Psoas muscle (tissue), 7 donors: ENCODE measurements at regions not wholly inside any gene's neighbourhood (a gene's known extent, or its start where the extent isn't known, plus 50 kb on each side); places are given as distances from the start of the nearest gene placed in this dataset.
"Not testable (repeated sequence)": the region's sequence is repeated elsewhere in the genome, so short reads cannot be mapped to it uniquely, and the experiment has no call there.

Source experiments
- ATAC-seq, 4 donors: fragments of 200-7000 bp; cut with Tn5 transposase; one replicate each; pipeline ENCODE4 v1.9.1; 2020; ENCODE audit warnings: moderate library complexity in 3 of 4, mild to moderate bottlenecking in 2 of 4
- DNase-seq, 2 donors: peaks; one replicate each; pipeline ENCODE4 v3.0.0-alpha.2; 2020
- H3K27ac ChIP-seq: fragments of 200-600 bp; one replicate; pipeline ENCODE4 v1.8.0; 2022
- H3K27me3 ChIP-seq, 3 donors: fragments of 200-600 bp in 1 of 3; one replicate each; pipeline versions ENCODE4 v1.6.1 to v1.8.0; 2013 to 2022; ENCODE audit warnings: low read length in 2 of 3, mild to moderate bottlenecking in 2 of 3, moderate library complexity in 1 of 3; ENCODE audit not compliant: insufficient read depth in 3 of 3
- H3K36me3 ChIP-seq, 2 donors: fragments of 200-600 bp in 1 of 2; one replicate each; pipeline versions ENCODE4 v1.6.1 to v1.8.0; 2013 to 2022; ENCODE audit warnings: low read depth in 1 of 2, mild to moderate bottlenecking in 1 of 2, moderate library complexity in 1 of 2; ENCODE audit not compliant: insufficient read depth in 1 of 2
- H3K4me1 ChIP-seq: fragments of 200-600 bp; one replicate; pipeline ENCODE4 v1.8.0; 2022
- H3K4me3 ChIP-seq: fragments of 200-600 bp; one replicate; pipeline ENCODE4 v1.8.0; 2022; ENCODE audit warnings: mild to moderate bottlenecking
- H3K9me3 ChIP-seq: fragments of 200-600 bp; one replicate; pipeline ENCODE4 v1.8.0; 2022
- WGBS, 3 donors: extraction: QIAGEN DNeasy Blood & Tissue Kit; methylation state at CpG; one replicate each; pipeline versions ENCODE4 v1.1.6 to v1.1.7; 2013; 5-methylcytosine and 5-hydroxymethylcytosine counted together
- intact Hi-C, 2 donors: fragments of 100-400 bp; cut with DNase I; formaldehyde crosslinking; loops; one replicate each; pipeline versions ENCODE4 v1.11.0 to v1.14.2; 2022
- TF ChIP-seq, protein P1 (sequence below): fragments of 200-600 bp; IDR thresholded peaks from one replicate; pipeline ENCODE4 v1.8.0; 2022; ENCODE audit warnings: antibody characterized with exemption
- donor health status: healthy with polysubstance abuse.
- donor health status: DM: no; HTN: no; CAD: no; lungs with moderate emphysema.
- donor health status: Bipolar disorder and iron deficiency.
- donor health status: healthy.
- donor health status: DM: yes; HTN: yes; CAD: no.
- donor health status: DM: no; HTN: no; CAD: no.
- donor health status: DM: yes; HTN: yes; CAD: no.

DNA sequence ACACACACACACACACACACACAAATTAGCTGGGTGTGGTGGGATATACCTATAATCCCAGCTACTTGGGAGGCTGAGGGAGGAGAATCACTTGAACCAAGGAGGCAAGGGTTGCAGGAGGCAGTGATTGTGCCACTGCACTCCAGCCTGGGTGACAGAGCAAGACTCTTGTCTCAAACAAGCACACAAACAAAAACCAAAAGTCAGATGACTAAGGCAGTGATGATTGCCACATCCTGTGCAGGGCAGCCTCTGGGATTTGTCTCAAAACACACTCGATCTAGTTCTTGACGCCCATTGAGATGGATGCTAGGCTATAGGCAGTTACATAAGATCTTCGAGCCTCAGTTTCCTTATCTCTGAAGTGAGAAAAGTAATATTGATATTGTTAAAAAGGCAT is 183.1 kb upstream of the NOTCH2NLA start:
- H3K36me3 ChIP-seq, H3K27me3 ChIP-seq, intact Hi-C loops, ATAC-seq, H3K4me1 ChIP-seq, DNase-seq, H3K4me3 ChIP-seq, H3K9me3 ChIP-seq, H3K27ac ChIP-seq: not testable (repeated sequence)
- 33 to 40% (median 33%) methylated on average over 1 of the region's 3 CpGs for WGBS, 3 donors

GRCh38 chr1:146409817-146410441 is 181.1 kb upstream of the NOTCH2NLA start:
- peak overlapping the region; percentile 75 for H3K27ac ChIP-seq

GRCh38 chr1:146409116-146409801 is 180.4 kb upstream of the NOTCH2NLA start:
- peak; percentile 94 to 99 (median 97) for ATAC-seq
- H3K36me3 ChIP-seq, H3K4me1 ChIP-seq, intact Hi-C loops, H3K27ac ChIP-seq, H3K9me3 ChIP-seq, H3K27me3 ChIP-seq: not testable (repeated sequence)
- DNase-seq = peak in 1 of 2 donors; percentile 69
- peak overlapping the region; percentile 48 for H3K4me3 ChIP-seq
- 13 to 18% (median 14%) methylated on average over 5 to 15 of the region's 24 CpGs for WGBS, 3 donors

More at GRCh38 chr1:146409817-146410441, 181.1 kb upstream of the NOTCH2NLA start:
- WGBS, 3 donors = 17 to 30% (median 30%) methylated on average over 18 to 26 of the region's 26 CpGs
- H3K4me1 ChIP-seq, DNase-seq, intact Hi-C loops, H3K9me3 ChIP-seq, H3K36me3 ChIP-seq, H3K27me3 ChIP-seq: not testable (repeated sequence)
- peak; percentile 97 to 99 (median 98) for ATAC-seq
- H3K4me3 ChIP-seq = peak overlapping the region; percentile 48

DNA sequence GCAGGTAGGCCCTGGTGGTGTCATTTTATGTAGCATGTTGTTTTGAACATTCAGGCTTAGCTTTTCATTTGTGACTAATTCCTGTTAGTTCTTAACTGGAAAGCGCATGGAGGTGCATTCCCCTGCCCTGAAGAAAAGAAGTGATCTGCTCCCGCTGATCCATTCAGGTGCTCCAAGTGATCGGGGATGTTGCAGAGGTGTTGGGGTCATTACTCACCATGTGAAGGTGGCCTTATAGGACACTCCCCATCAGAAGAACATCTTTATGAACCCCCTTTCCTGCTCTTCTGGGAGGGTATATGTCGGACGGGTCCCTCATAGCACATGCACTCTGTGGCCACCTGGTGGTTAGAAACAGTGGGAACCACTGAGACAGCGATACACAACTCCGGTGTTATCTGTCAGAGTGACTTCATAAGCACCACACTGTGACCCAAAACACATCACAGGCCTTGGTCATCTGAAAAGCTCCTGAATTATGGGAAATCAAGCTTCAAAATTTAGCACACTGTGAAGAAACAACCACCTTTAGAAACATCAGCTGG is 172.5 kb upstream of the NOTCH2NLA start:
- H3K4me3 ChIP-seq, H3K27ac ChIP-seq, H3K27me3 ChIP-seq, H3K9me3 ChIP-seq, H3K36me3 ChIP-seq, H3K4me1 ChIP-seq, DNase-seq, intact Hi-C loops: not testable (repeated sequence)
- 30 to 40% (median 35%) methylated on average over 5 to 7 of the region's 7 CpGs for WGBS, 3 donors
- ATAC-seq = peak; percentile 62 to 87 (median 80)
- TF ChIP-seq, protein P1, sequence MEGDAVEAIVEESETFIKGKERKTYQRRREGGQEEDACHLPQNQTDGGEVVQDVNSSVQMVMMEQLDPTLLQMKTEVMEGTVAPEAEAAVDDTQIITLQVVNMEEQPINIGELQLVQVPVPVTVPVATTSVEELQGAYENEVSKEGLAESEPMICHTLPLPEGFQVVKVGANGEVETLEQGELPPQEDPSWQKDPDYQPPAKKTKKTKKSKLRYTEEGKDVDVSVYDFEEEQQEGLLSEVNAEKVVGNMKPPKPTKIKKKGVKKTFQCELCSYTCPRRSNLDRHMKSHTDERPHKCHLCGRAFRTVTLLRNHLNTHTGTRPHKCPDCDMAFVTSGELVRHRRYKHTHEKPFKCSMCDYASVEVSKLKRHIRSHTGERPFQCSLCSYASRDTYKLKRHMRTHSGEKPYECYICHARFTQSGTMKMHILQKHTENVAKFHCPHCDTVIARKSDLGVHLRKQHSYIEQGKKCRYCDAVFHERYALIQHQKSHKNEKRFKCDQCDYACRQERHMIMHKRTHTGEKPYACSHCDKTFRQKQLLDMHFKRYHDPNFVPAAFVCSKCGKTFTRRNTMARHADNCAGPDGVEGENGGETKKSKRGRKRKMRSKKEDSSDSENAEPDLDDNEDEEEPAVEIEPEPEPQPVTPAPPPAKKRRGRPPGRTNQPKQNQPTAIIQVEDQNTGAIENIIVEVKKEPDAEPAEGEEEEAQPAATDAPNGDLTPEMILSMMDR = peak; percentile 51

- ATAC-seq, H3K27ac ChIP-seq, H3K4me1 ChIP-seq, intact Hi-C loops, H3K36me3 ChIP-seq, DNase-seq, H3K9me3 ChIP-seq, H3K27me3 ChIP-seq, H3K4me3 ChIP-seq: not testable (repeated sequence)
- 76 to 80% (median 79%) methylated on average over 8 of the region's 8 CpGs for WGBS, 3 donors
Measured at GRCh38 chr1:146400173-146401121, 171.6 kb upstream of the NOTCH2NLA start.

DNA sequence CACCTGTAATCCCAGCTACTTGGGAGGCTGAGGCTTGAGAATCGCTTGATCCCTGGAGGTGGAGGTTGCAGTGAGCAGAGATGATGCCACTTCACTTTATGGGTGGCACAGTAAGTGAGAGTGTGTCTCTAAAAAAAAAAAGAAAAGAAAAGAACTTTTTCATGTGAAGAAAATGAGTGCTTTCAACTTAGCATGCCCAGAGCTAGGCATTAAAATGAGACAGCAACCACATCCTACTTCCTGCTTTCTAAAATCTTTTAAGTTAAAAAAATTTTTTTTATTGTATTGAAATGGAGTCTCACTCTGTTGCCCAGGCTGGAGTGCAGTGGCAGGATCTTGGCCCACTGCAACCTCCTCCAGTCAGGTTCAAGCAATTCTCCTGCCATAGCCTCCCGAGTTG is 170.4 kb upstream of the NOTCH2NLA start:
- H3K9me3 ChIP-seq, H3K4me3 ChIP-seq, H3K27ac ChIP-seq, ATAC-seq, intact Hi-C loops, H3K27me3 ChIP-seq, H3K4me1 ChIP-seq, DNase-seq, H3K36me3 ChIP-seq: not testable (repeated sequence)
- 81 to 96% (median 94%) methylated on average over 2 of the region's 2 CpGs for WGBS, 3 donors

GRCh38 chr1:146396801-146397200 is 168.0 kb upstream of the NOTCH2NLA start:
- H3K9me3 ChIP-seq, ATAC-seq, H3K27me3 ChIP-seq, intact Hi-C loops, H3K4me3 ChIP-seq, H3K27ac ChIP-seq, H3K36me3 ChIP-seq, H3K4me1 ChIP-seq, DNase-seq: not testable (repeated sequence)

DNA sequence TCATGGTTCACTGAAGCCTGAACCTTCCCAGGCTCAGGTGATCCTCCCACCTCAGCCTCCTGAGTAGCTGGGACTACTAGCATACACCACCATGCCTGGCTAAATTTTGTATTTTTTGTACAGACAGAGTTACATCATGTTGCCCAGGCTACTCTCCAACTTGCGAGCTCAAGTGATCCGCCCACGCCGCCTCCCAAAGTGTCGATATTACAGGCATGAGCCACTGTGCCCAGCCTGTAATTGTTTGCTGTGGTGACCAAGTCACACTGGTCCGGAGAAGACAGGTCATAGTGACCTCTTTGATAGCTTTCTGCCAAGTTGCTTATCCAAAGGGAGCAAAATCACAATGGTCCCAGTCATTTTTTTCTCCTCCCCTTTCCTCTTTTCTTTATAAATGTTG is 167.4 kb upstream of the NOTCH2NLA start:
- 56 to 67% (median 59%) methylated on average over 5 to 6 of the region's 6 CpGs for WGBS, 3 donors
- H3K27ac ChIP-seq, H3K27me3 ChIP-seq, DNase-seq, H3K9me3 ChIP-seq, H3K36me3 ChIP-seq, H3K4me1 ChIP-seq, intact Hi-C loops, H3K4me3 ChIP-seq, ATAC-seq: not testable (repeated sequence)

DNA sequence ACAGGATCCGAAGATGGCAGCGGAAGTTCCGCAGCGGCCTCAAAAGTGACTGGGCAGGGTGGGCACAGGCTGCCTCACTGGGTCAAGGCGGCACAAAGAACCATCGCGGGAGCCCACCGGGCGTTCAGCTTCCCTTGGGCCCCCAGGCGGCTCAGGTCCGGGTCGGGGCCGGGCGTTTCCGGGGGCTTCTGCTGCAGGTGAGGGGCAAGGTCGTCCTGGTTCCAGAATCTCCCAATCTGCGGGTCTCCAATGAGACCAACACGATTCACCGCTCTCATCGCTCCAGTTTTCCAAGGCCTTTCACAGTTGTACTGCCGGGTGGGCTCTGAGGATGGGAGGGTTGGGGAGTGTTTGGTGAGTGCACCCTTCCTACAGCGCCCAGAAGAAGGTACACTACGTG is 165.0 kb upstream of the NOTCH2NLA start:
- H3K4me3 ChIP-seq, H3K36me3 ChIP-seq, intact Hi-C loops, H3K4me1 ChIP-seq, H3K27ac ChIP-seq, H3K9me3 ChIP-seq, ATAC-seq, H3K27me3 ChIP-seq, DNase-seq: not testable (repeated sequence)
- whole genome bisulfite sequencing, 3 donors = 43 to 62% (median 53%) methylated on average over 8 to 18 of the region's 23 CpGs

GRCh38 chr1:146393154-146393553 is 164.3 kb upstream of the NOTCH2NLA start:
- ATAC-seq, intact Hi-C loops, H3K4me1 ChIP-seq, H3K9me3 ChIP-seq, DNase-seq, H3K36me3 ChIP-seq, H3K27me3 ChIP-seq, H3K4me3 ChIP-seq, H3K27ac ChIP-seq: not testable (repeated sequence)
- WGBS, 3 donors = 54 to 63% (median 58%) methylated on average over 16 to 19 of the region's 19 CpGs
